BJ (cell line): ENCODE measurements at regions not wholly inside any gene's neighbourhood (a gene's known extent, or its start where the extent isn't known, plus 50 kb on each side); places are given as distances from the start of the nearest gene placed in this dataset.

Experiments used
- CTCF ChIA-PET: fragments of 350-600 bp; formaldehyde crosslinking; extraction: SDS; loops from one replicate; lab custom pipeline; 2021; ENCODE audit warnings: antibody characterized with exemption, inconsistent platforms; lab: Yijun Ruan, JAX
- POLR2A ChIA-PET: fragments of 300-600 bp; sonication (Branson Sonifier 250); formaldehyde crosslinking; extraction: SDS; loops from one replicate; lab custom pipeline; 2021; ENCODE audit warnings: antibody characterized with exemption; lab: Charles Lee
- DNase-seq: peaks from one replicate; pipeline ENCODE4 v3.0.0-alpha.2; 2011; ENCODE audit warnings: low read depth
- H3K27me3 ChIP-seq: 2 replicates; pipeline ENCODE4 v1.6.0; 2011; ENCODE audit warnings: low read length; ENCODE audit not compliant: control insufficient read depth, insufficient read depth
- H3K36me3 ChIP-seq: 2 replicates; pipeline ENCODE4 v1.5.1; 2011; ENCODE audit warnings: low read length; ENCODE audit not compliant: control insufficient read depth, insufficient read depth
- H3K4me3 ChIP-seq: 2 replicates; pipeline ENCODE4 v1.5.1; 2011; ENCODE audit warnings: low read depth, mild to moderate bottlenecking, control low read depth, low read length
- CTCF ChIP-seq: IDR thresholded peaks from 2 replicates; pipeline ENCODE4 v1.5.1; 2011; ENCODE audit warnings: low read depth, mild to moderate bottlenecking, control low read depth, inconsistent platforms, low read length, moderate library complexity; ENCODE audit not compliant: insufficient read depth

- Histone ChIP-seq H3K4me3 (no peak overlapping the region), H3K36me3 (no peaks in the 10 kb centered on the region), H3K27me3 (no peaks in the 10 kb centered on the region)
- ChIA-PET POLR2A (no interaction called here), CTCF (interaction anchor here (0.8 kb wide), 1 partner anchor 11 kb away, joined by 3 read pairs; no protein-coding TSS in a partner anchor)
- no peak for TF ChIP-seq CTCF
- no peak for DNase-seq
Measured at GRCh38 chr13:89052699-89053098, 1381.5 kb downstream of the SLITRK5 start.

GRCh38 chr13:89053418-89053817 is 1382.2 kb downstream of the SLITRK5 start:
- H3K27me3 ChIP-seq, result no peaks in the 10 kb centered on the region
- CTCF ChIA-PET, result no interaction called here
- POLR2A ChIA-PET, result no interaction called here

GRCh38 chr13:89057274-89057673 is 1386.1 kb downstream of the SLITRK5 start:
- no peak overlapping the region for H3K4me3 ChIP-seq
- H3K36me3 ChIP-seq, result no peaks in the 10 kb centered on the region
- CTCF ChIA-PET, result no interaction called here
- no peak for DNase-seq
- no peak for TF ChIP-seq CTCF
- H3K27me3 ChIP-seq, result no peaks in the 10 kb centered on the region
- POLR2A ChIA-PET, result no interaction called here

More at GRCh38 chr13:89053418-89053817, 1382.2 kb downstream of the SLITRK5 start:
- DNase-seq, result no peak
- no peak overlapping the region for H3K4me3 ChIP-seq
- no peaks in the 10 kb centered on the region for H3K36me3 ChIP-seq
- TF ChIP-seq CTCF, result no peak

- POLR2A ChIA-PET, result no interaction called here
- CTCF ChIA-PET, result no interaction called here
- DNase-seq, result no peak
- no peaks in the 10 kb centered on the region for H3K36me3 ChIP-seq
- H3K27me3 ChIP-seq, result no peaks in the 10 kb centered on the region
- no peak for TF ChIP-seq CTCF
- H3K4me3 ChIP-seq, result no peak overlapping the region
Measured at GRCh38 chr13:89057862-89058261, 1386.7 kb downstream of the SLITRK5 start.

- H3K27me3 ChIP-seq, result no peaks in the 10 kb centered on the region
- no peaks in the 10 kb centered on the region for H3K36me3 ChIP-seq
- H3K4me3 ChIP-seq, result no peak overlapping the region
- POLR2A ChIA-PET, result no interaction called here
- no peak for DNase-seq
- CTCF ChIA-PET, result no interaction called here
- TF ChIP-seq CTCF, result no peak
Measured at GRCh38 chr13:89061821-89062220, 1390.7 kb downstream of the SLITRK5 start.
